ENCODE measurements at regions not wholly inside any gene's neighbourhood (a gene's known extent, or its start where the extent isn't known, plus 50 kb on each side); places are given as distances from the start of the nearest gene placed in this dataset.
A peak's percentile ranks its signal among the peaks of the same experiment; 100 is the strongest.

DNA sequence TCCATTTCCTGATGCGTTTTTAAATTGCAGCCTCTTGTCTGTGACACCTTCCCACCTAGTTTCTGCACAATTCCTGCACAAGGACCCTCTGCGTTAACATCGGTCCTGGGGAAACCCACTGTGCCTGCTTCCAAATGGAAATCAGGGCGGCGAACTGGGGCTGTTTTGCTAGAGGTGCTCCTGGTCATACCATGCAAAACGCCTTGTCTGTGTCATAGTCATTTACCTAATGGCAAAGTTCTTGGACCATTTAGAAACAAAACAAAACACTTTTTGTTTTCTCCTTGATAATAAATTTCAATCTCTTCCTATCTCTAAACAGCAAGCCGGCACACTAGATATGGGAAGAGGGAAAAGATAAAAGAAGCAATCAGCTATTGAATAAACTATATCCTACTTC, 206.9 kb upstream of the KLF14 start:
- intact Hi-C loops (cut with micrococcal nuclease), result no loop called here
- DNase-seq (ENCODE audit: low read depth, low spot score) (no peak), ATAC-seq (no peak)
- TSS peak; percentile 6 for BruUV-seq (replicated peaks)
- CTCF ChIA-PET, result interaction anchor here (0.8 kb wide), 1 partner anchor 19 kb away, joined by 3 read pairs; no protein-coding TSS in a partner anchor
- peaks cover 100% of the 10 kb centered on the region for H3K79me2 ChIP-seq (ENCODE audit: insufficient read depth, low read length)
- POLR2A ChIA-PET, result interaction anchor here (0.9 to 2.0 kb wide), 4 partner anchors 8 to 37 kb away, joined by 3 to 5 read pairs (median 4); no protein-coding TSS in a partner anchor
- H2AFZ ChIP-seq (ENCODE audit: low read depth, low read length, poor library complexity, severe bottlenecking), result no peak overlapping the region
- peaks cover 25 to 47% of the 10 kb centered on the region in 2 experiments for H3K36me3 ChIP-seq (ENCODE audit: control insufficient read depth in 1 of 2, insufficient read depth in 2 of 2, low read length in 2 of 2)
- H4K20me1 ChIP-seq (ENCODE audit: insufficient read depth), result no peaks in the 10 kb centered on the region
- H3K4me2 ChIP-seq (ENCODE audit: low read length), result peak overlapping the region; percentile 57
- H3K27ac ChIP-seq (ENCODE audit: low read depth, low read length), result peak overlapping the region; percentile 85
- peak overlapping the region; percentile 2 to 15 for H3K4me3 ChIP-seq (replicated peaks in 1 of 2; ENCODE audit: low read depth in 1 of 2, low read length in 2 of 2)
- peaks cover 88 to 99% of the 10 kb centered on the region in 2 experiments for H3K4me1 ChIP-seq (ENCODE audit: control insufficient read depth in 1 of 2, insufficient read depth in 2 of 2, low read length in 2 of 2)
- no peak for TF ChIP-seq RAD21 (IDR thresholded peaks at IDR 0.05; ENCODE audit: low read depth)
- TF ChIP-seq, protein P1, sequence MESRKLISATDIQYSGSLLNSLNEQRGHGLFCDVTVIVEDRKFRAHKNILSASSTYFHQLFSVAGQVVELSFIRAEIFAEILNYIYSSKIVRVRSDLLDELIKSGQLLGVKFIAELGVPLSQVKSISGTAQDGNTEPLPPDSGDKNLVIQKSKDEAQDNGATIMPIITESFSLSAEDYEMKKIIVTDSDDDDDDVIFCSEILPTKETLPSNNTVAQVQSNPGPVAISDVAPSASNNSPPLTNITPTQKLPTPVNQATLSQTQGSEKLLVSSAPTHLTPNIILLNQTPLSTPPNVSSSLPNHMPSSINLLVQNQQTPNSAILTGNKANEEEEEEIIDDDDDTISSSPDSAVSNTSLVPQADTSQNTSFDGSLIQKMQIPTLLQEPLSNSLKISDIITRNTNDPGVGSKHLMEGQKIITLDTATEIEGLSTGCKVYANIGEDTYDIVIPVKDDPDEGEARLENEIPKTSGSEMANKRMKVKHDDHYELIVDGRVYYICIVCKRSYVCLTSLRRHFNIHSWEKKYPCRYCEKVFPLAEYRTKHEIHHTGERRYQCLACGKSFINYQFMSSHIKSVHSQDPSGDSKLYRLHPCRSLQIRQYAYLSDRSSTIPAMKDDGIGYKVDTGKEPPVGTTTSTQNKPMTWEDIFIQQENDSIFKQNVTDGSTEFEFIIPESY (IDR thresholded peaks at IDR 0.05; ENCODE audit: extremely low read depth, insufficient replicate concordance, low read length), result no peak
- peak overlapping the region; percentile 63 for H3K9ac ChIP-seq (ENCODE audit: low read length)
- RAD21 ChIA-PET (ENCODE audit: low non-redundant PET in 1 of 2, low total read pairs in 2 of 2, uncharacterized antibody in 2 of 2, unreplicated experiment in 2 of 2), result no interaction called here
- no peaks in the 10 kb centered on the region for H3K27me3 ChIP-seq (ENCODE audit: insufficient read depth, low read length)
- no peaks in the 10 kb centered on the region for H3K9me2 ChIP-seq (ENCODE audit: insufficient read depth)
- no peaks in the 10 kb centered on the region for H3K9me3 ChIP-seq (ENCODE audit: control insufficient read depth in 1 of 2, insufficient read depth in 1 of 2, low read depth in 1 of 2, low read length in 2 of 2)

DNA sequence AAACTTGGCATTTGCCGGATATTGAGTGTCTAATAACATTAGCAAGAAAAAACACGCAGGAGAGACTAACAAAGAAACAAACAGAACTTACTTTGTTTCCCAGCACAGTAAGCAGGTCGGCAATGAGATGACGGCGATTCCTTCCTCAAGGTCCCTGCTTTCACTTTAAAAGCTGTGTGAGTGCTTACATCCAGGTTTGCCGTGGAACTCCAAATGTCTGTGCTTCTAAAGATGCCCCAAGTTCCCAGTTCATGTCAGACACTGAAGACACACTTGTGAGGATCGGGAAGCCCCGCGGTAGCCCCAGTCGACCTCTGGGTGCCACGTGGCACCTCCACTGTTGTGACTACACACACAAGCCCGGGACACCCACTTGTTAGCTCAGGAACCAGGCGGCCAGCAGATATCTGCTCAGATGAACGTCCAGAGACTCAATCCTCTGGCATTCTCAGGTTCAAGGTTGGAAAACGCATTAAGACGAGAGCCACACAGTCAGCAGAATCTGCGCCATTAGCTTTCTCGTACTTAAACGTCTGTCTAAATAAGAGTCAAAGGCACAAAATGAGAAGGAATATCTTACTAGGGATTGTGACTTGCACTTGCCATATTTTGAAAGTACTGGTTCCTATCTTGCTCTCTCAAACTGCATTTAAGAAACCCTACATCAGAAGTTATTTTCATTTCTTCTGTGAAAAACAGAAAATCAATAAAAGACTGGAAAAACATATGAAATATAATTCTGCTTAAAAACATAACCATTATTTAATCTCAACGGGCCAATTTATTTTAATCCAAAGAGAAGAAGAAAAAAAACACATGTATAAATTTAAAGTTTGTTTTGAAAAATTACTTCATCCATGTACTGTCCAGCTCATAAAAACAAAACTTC, 207.6 kb upstream of the KLF14 start:
- RAD21 ChIA-PET (ENCODE audit: low non-redundant PET in 1 of 2, low total read pairs in 2 of 2, uncharacterized antibody in 2 of 2, unreplicated experiment in 2 of 2), result no interaction called here
- peak; percentile 52; the same call in 1 of the 2 replicates for TF ChIP-seq POLR2AphosphoS5 (IDR thresholded peaks at IDR 0.05; ENCODE audit: low read depth, low read length)
- TF ChIP-seq, protein P2, sequence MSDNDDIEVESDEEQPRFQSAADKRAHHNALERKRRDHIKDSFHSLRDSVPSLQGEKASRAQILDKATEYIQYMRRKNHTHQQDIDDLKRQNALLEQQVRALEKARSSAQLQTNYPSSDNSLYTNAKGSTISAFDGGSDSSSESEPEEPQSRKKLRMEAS (IDR thresholded peaks at IDR 0.05), result peak; percentile 52
- no peak for TF ChIP-seq EGR1 (IDR thresholded peaks at IDR 0.05; ENCODE audit: low read depth)
- intact Hi-C loops (cut with micrococcal nuclease), result no loop called here

More for the DNA sequence above, 207.6 kb upstream of the KLF14 start:
- H3K9me2 ChIP-seq (ENCODE audit: insufficient read depth), result no peaks in the 10 kb centered on the region
- H3K9ac ChIP-seq (ENCODE audit: low read length), result peak overlapping the region; percentile 63
- H3K4me3 ChIP-seq (replicated peaks in 1 of 2; ENCODE audit: low read depth in 1 of 2, low read length in 2 of 2), result peak overlapping the region; percentile 4 to 15
- POLR2A ChIA-PET, result interaction anchor here (0.9 to 2.0 kb wide), 4 partner anchors 9 to 38 kb away, joined by 3 to 5 read pairs (median 4); no protein-coding TSS in a partner anchor
- H4K20me1 ChIP-seq (ENCODE audit: insufficient read depth), result no peaks in the 10 kb centered on the region
- ATAC-seq (peak; percentile 49), DNase-seq (ENCODE audit: low read depth, low spot score) (no peak)
- H3K4me1 ChIP-seq (ENCODE audit: control insufficient read depth in 1 of 2, insufficient read depth in 2 of 2, low read length in 2 of 2), result peaks cover 85 to 99% of the 10 kb centered on the region in 2 experiments
- no peaks in the 10 kb centered on the region for H3K27me3 ChIP-seq (ENCODE audit: insufficient read depth, low read length)
- H3K27ac ChIP-seq (ENCODE audit: low read depth, low read length), result peak overlapping the region; percentile 85
- TSS peak; percentile 77 for BruUV-seq (replicated peaks)
- no peak overlapping the region for H2AFZ ChIP-seq (ENCODE audit: low read depth, low read length, poor library complexity, severe bottlenecking)
- CTCF ChIA-PET, result no interaction called here
- H3K79me2 ChIP-seq (ENCODE audit: insufficient read depth, low read length), result peaks cover 100% of the 10 kb centered on the region
- H3K9me3 ChIP-seq (ENCODE audit: control insufficient read depth in 1 of 2, insufficient read depth in 1 of 2, low read depth in 1 of 2, low read length in 2 of 2), result no peaks in the 10 kb centered on the region
- H3K4me2 ChIP-seq (ENCODE audit: low read length), result peak overlapping the region; percentile 57
- H3K36me3 ChIP-seq (ENCODE audit: control insufficient read depth in 1 of 2, insufficient read depth in 2 of 2, low read length in 2 of 2), result peaks cover 25 to 53% of the 10 kb centered on the region in 2 experiments
